Esophagus mucosa (tissue), 1 donor: ENCODE measurements at regions not wholly inside any gene's neighbourhood (a gene's known extent, or its start where the extent isn't known, plus 50 kb on each side); places are given as distances from the start of the nearest gene placed in this dataset.

Source experiments
- ATAC-seq: fragments of 200-7000 bp; cut with Tn5 transposase; one replicate; pipeline ENCODE4 v1.9.1; 2020
- donor health status: DM: yes; HTN: yes; CAD: no.

DNA sequence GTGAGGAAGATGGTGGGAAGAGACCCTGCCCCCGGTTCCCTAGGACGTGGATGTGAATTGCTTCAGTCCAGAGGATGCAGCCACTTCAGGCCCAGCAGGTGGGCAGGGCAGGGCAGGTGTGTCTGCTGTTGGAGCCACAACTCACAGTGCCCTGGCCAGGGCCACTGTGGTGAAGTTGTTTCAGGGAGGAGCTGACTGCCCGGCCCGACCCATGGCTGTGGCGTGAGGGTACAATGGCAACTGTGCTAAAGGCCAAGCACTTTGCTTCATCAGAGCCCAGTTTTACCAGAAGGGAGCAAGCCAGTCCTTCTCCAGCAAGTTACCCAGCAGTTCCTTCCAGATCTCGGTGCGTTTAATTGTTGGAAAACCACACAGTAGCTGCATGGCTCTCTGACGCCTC is 1174.4 kb downstream of the BRD1 start:
- no peak for ATAC-seq

DNA sequence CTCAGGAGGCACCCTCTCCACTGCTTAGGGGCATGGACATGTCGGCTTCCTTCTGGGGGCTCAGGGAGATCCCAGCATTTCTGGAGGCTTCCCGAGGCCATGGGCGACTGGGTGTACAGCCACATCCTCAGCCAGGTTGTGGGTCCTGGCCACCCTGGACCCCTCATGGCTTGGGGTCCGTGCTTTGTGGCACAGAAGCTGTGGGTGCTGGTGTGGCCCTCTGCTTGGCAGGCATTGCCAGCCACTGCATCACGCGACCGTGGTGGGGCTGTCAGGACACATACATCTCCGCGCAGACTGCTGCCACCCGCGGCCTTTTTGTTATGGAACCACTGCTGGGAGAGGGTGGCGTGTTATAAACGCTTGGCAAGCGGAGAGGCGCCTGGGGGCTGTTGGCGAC is 1174.9 kb downstream of the BRD1 start:
- ATAC-seq = no peak

DNA sequence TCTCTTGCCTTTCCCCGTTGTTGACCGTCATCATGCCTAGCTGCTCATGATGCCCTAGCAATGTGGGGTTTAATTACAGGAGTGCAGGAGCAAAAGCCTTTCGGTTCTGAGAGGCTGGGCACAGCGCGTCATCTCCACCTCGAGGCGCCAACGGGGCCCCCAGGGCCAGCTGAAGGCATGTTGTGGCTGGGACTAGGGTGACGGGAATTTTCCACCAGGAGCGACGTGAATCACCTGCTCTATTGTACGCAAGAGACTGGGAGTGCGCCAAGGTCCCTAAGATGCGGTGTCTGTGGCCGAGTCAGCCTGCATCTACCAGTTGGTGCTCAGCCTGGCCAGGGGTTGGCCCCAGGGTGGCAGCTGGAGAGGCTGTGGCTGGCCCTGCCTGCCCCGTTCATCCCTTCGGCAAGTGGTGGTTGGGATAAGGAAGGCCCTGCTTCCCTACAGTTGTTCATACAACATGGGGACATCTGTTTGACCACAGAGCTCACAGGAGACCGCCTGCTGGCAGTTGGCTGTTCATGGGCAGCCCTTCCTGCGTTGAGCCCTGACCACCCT is 1175.6 kb downstream of the BRD1 start:
- ATAC-seq = no peak

DNA sequence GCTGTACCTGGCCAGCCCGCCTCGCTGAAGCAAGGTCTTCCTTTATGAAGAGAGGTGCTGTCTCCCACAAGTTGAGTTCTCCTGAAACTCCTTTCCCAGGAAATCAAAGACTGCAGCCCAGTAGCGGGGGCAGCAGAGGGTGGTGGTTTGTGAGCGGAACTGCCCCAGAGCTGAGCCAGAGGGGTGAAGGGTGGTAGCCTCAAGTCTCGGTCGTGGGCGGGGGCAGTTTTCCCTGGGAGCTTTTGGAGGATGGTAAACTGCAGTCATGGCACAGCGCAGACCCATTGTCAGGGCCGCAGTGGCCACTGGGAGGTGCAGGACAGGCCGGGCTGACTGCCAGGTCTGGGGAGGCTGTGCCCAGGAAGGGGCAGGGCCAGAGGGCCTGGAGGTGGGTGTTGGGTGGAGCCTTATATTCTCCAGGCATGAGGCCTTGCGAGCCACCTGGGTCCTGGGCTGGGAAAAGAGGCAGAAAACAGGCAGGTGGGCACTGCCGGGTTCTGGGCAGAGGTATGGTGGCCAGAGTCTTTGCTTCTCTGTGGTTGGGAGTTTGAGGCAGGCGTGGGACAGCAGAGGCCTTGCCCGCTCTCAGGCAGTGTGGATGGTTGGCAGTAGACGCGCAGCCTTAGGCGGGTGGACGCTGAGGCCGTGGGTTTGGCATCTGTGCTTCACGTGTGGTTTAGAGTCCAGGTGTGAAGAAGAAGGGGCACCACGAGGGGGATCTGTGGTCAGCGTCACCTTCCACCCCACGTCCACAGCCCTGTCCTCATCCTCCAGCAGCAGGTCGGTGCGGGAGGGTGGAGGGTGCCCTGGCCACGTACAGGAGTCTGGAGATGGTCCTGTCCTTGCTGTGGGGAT is 1176.4 kb downstream of the BRD1 start:
- ATAC-seq = no peak

DNA sequence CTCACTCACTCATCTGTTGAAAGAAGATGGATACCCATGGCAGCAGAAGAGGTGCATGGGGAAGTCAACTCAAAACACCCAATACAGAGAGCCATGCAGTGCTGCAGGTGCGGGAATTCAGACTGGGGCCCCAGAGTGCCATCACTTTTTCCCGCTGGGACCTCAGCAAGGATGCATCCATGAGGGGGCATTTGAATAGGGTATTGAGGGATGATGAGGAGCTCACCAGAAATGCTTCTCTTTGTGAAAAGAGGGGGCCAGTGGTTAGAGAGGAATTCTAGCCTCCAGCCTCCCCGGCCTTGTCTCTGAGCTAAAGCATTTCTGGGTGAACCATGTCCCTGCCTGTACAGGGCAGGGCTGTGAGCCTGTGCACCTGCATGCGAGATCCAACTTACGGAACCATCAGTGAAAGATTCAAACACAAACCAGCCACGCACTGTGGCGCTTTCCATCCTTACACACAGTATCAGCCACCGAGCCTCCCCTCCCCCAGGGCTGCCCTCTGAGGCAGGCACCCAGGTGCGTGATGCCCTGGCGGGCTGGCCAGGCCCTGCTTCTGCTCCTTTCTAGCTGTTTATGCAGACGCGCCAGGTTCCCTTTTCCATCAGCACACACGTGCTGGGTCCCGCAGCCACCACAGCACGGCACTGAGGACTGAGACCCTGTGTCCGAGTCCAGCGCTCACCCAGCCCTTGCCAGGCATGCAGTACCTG is 1177.2 kb downstream of the BRD1 start:
- no peak for ATAC-seq

DNA sequence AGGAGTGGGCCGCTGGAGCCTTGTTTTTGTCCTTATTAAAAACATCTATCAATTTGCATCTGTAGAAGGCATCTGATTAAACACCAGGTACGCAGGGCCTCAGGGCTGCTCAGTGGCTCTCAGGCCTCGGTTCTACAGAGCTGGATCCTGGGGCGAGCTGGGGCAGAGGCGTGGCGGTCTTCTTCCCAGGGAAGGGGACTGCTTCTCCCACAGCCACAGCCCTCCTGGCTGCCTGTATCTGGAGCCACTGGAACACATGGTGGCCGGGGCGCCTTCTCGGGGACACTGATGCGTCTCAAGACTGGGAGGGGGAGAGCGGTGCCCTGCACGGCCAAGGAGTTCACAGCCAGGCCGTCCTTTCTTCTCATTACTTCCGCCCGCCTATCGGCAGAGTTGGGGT is 1178.2 kb downstream of the BRD1 start:
- no peak for ATAC-seq

DNA sequence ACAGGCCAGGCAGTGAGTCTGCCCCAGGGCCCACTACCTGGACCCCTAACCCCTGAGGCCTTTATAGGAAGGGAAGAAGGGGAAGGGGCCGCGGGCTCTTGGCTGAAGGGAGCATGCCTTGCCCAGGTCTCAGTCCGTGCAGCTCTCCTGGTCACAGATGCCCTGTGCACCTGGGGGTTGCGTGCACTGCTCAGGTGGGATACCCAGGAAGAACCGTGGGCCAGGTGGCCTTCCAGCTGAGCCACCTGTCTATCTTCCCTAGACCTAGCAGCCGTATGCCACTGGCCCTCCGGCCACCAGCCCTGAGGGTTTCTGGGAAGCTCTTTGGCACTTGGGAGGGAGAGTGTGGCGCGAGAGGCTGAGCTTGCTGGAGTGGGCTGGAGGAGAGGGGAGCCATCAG is 1178.6 kb downstream of the BRD1 start:
- ATAC-seq = no peak

DNA sequence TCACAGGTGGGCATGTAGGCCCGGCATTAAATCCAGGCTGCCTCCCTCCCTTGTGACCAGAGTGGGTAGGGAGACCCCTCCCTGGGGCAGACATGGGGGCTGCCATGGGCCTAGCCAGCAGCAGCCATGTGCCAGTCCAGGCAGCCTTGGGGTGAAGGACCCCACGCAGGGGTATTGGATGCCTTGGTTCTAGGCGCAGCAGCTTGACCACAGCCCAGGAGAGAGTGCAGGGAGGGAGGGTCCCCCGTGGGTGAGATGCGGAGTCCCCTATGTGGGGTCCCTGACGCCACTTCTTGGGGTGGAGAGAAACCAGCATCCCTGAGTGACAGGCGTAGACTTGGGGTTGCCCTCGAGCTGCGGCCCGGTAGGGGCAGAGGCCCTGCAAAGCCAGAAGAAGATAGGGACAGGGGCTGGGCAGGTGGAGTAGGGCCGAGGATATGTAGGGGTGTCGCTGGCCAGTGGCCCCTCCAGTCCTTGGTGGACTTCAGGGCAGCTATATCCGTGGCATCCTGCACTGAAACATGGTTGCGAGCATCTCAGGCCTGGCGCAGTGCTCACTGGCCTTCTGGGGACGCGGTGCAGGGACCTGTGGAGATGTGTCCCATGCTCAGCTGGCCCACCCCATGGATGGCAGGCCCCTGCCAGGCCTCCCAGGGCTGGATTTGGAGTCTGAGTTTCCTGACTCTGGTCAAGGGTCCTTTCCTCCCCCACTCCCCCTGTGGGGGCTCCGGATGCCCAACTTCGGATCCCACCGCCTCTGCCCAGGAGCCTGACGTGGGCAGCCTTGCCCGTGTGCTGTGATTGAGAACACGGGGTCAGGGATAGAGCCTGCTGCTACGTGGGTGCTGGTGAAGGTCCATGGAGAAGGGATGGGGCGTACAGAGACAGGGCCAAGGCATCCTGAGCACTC is 1179.8 kb downstream of the BRD1 start:
- ATAC-seq = no peak

DNA sequence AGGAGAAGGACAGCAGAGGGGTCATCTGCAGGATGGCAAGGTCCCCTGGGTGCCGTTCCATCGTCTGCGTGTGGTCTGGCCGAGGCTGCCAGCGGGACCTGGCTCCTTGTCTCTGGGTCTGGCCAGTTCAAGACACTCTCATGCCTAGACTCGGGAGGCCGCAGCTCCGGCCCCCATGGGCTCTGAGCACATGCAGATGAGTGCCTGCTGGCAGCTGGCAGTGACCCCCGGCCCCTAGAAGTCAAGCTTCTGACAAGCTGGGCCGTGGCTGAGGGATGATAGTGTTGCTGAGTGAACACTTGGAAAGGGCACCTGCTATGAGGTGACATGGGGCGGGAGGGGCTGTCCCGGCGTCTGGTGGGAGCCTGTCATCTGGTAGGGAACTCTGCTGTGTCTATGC is 1180.6 kb downstream of the BRD1 start:
- ATAC-seq = no peak

DNA sequence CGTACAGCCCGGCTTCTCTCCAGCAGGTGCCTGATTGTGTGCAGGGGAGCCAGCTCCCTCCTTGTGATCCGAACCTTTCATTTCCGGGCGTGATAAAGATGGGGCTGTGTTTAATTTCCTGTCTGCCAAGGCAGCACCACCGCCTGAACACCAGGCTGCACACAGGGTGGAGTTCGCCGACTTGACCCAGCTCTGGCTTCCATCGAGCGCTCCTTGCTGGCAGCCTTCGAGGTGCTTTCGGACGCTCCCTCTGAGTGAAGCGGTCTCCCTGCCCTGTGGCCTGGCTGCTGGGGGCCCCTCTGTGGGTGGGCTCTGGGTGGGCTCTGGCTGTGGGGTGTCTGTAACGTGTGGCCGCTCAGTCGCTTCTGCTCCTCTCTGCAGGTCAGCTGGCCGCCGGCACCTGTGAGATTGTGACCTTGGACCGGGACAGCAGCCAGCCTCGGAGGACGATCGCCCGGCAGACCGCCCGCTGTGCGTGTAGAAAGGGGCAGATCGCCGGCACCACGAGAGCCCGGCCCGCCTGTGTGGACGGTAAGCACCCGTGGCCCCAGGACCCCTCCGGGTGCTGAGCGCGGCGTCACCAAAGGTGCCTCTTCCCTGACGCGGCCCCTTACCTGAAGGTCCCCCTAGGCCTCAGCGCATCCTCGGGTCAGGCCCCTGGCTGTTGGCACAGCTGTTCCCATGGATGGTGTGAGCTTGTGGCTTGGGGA is 1181.3 kb downstream of the BRD1 start:
- ATAC-seq = no peak

DNA sequence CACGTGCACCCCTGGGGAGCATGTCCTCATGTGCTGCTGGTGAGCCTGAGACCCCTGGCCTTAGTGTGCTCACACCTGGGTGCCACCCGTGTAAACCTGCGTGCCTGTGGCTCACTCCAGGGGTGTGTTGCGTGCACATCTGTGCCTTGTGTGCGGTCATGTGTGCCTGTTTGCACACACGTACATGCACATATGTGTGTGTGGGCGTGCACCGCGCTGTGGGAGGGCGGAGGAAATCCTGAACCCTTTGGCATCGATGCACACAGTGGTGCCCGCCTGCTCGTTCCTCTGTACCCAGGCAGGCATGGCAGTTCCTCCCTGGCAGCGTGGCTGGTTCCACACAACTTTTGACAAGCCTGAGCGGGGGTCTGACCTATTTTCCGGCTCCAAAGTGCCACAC is 1181.9 kb downstream of the BRD1 start:
- ATAC-seq = no peak

DNA sequence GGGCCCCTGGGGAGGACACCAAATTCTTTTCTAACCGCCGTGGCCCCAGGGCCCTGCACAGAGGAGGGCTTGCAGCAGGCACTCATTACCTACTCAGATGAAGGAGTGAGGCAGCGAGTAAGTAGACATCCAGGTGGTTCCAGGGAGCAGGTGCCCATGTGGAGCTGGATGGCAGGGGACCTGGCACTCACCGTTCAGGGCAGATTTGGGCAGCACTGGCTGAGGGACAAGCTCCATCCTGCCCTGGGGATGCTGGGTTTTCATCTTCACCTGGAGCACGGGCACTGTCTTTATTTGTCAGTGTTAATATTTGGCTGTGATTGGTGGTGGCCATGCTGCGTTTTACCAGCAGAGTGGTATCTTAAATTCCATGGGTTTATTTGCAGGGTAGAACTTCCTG is 1182.7 kb downstream of the BRD1 start:
- ATAC-seq = no peak

DNA sequence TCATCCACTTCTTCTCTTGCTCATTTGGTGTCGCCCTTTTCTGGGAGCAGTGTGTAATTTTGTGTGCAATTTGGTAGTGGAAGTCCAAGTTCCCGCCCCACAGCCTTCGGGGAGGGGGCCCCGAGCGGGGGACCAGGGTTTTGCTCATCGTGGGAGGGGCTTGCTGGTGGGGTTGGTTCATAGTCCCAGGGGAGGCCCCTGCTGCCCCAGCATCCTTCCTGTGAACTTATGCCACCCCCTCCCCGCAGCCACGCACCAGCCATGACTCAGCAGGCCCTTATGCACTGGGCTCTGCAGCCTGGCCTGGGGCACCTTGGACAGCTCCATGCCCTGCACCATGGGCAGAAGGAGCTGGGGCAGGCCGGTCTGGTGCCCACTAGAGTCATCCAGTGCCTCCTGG is 1183.6 kb downstream of the BRD1 start:
- ATAC-seq = no peak

DNA sequence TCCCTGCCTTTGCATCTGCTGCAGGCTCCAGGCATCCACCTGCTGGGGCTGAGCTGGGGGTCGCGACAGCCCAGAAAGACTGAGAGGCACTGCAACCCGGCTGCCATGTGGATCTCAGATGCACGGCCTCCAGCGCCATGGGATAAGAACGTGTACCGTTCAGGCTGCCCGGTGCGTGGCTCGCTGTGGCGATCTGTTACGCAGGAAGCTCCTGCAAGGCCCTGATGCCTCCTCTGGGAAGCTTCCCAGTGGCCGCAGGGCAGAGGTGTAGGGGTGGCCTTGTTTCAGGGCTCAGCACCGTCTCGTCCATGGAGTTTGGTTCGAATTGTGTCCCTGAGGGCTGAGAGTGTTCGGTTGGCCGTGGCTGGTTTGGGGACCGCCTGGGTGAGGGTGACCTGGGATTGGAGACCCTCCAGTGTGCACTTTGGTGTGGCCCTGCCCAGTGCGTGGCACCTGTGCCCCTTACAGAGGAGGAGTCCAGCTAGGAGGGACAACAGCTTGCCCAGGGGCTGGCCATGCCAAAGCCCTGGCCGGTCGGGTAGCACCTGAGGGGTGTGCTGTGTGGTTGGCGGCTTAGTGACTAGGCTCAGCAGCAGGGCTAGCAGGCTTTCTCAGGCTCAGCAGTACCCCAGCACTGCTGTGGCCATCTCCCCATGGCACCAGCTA is 1184.5 kb downstream of the BRD1 start:
- no peak for ATAC-seq

DNA sequence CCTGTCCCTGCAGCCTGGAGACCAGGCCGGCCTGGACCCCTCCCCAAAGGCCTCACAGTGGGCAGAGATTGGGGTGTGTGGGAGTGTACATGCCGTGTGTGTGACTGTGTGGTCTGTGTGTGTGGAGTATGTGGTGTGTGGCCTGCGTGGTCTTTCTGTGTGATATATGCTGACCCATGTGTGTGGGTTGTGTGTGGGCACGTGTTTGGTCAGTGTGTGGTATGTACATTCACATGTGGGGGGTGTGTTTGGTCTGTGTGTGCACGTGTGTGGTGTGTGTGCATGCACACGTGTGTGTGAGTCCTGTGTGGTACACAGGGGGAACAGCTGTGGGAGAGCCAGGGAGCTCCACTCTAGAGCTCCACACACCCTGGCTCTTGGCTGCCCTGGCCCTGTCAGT is 1185.1 kb downstream of the BRD1 start:
- ATAC-seq = no peak

DNA sequence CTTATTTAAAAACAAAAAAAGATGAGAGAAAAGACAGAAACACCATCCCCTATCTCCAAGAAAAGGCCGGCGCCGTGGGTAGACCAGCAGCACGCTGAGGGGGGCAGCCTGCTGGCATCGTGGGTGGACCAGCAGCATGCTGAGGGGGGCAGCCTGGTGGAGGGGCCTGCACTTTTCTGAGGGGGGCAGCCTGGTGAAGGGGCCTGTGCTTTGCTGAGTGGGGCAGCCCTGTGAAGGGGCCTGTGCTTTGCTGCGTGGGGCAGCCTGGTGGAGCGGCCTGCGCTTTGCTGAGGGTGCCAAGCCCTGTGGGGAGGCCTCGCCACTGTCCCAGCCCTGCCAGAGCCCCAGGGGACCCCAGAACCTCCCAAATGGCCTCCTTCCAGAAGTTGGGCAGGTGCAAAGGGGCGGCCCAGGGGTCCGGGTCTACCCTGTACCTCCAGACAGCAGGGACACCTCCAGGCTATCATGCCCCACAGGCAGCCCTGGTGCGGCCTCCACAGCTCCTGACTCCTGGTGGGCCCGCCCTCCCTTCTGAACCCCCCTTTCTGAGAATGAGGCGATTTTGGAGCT is 1185.7 kb downstream of the BRD1 start:
- no peak for ATAC-seq

DNA sequence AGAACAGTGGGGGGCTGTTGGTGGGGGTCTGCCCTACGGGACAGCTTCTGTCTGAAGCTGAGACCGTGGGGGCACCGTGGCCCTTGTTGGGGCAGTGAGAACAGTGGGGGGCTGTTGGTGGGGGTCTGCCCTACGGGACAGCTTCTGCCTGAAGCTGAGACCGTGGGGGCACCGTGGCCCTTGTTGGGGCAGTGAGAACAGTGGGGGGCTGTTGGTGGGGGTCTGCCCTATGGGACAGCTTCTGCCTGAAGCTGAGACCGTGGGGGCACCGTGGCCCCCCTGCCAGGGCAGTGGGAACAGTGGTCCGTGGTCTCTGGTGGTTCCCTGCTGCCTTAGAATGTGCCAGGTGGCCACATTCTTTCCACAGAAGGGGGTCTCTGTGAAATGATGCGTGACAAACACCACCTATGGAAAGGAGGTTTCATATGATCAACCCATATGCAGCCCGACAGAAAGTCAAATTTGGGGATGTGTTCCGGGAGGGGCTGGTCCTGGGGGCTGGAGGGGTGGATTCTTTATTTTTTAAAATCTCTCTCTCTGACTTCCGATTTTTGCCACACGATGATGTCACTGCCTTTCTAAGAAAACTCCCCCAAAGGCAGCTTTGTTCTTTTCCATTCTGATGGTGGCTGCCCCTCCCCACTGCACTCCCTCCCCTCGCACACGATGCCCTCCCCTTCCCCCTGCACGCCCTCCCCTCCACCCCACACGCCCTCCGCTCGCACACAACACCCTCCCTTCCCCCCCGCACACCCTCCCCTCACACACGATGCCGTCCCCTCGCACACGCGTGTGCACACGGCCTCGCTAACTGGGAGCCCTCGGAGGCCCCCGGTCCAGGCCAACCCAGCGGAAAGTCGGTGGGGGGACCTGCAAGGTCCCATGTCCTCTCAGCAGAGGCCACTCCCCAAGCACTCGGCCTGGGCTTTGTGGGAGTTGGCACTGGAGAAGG is 1186.5 kb downstream of the BRD1 start:
- no peak for ATAC-seq

DNA sequence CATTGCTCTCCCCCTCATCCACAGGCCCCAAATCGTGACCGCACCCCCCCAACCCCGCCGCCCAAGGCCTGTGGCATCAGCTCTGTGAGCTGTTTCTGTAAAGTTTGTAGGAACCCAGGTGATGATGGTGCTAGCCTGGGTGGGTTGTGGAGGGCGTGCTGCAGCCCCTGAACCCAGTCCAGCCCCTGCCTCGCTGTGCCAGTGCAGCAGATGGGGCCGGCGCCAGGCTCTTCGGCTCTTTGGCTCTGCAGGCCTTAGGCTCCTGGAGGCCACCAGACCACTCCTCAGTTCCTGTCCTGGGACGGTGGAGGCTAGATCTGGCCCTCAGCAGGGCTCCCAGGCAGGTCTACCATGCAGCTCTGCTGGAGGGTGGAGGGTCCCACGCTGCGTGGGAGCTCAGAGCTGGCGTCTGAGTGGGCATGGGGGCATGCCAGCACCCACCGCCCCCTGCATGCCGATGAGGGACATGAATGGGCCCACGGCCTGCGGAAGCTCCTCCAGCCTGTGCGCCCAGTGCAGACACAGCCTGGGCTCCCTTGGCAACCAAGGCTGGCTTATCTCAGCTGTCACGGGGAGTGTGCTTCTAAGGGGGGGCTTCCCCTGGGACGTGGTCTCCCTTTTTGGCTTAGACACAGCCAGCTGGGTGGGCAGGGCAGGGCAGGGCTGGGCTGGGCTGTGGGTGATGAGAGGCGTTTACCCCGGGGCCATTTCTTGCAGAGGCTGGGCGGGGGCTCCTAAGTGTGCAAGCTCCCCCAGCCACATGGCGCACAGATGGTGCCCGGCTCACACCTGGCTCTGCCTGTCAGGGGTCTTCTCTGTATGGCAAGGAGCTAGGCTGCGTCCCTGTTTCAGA is 1187.6 kb downstream of the BRD1 start:
- no peak for ATAC-seq
